SJCRH30 (cell line): ENCODE measurements at regions not wholly inside any gene's neighbourhood (a gene's known extent, or its start where the extent isn't known, plus 50 kb on each side); places are given as distances from the start of the nearest gene placed in this dataset.
A peak's percentile ranks its signal among the peaks of the same experiment; 100 is the strongest.

Experiments used
- DNase-seq, 2 experiments: peaks; one replicate each; pipeline ENCODE4 v3.0.0-alpha.2; 2015 to 2020
- H3K27ac ChIP-seq: fragments of 250-450 bp; sonication (Bioruptor Pico); 2 replicates; pipeline ENCODE4 v1.5.1; 2020; ENCODE audit warnings: mild to moderate bottlenecking, moderate library complexity
- H3K27me3 ChIP-seq: fragments of 250-450 bp; sonication (Bioruptor Pico); 2 replicates; pipeline ENCODE4 v1.5.1; 2020; ENCODE audit warnings: mild to moderate bottlenecking, moderate library complexity
- H3K36me3 ChIP-seq: fragments of 250-450 bp; sonication (Bioruptor Pico); 2 replicates; pipeline ENCODE4 v1.5.1; 2020; ENCODE audit warnings: mild to moderate bottlenecking, moderate library complexity
- H3K4me1 ChIP-seq: fragments of 250-450 bp; sonication (Bioruptor Pico); 2 replicates; pipeline ENCODE4 v1.5.1; 2020; ENCODE audit warnings: mild to moderate bottlenecking, moderate library complexity
- H3K4me3 ChIP-seq: fragments of 250-450 bp; sonication (Bioruptor Pico); 2 replicates; pipeline ENCODE4 v1.5.1; 2020; ENCODE audit warnings: mild to moderate bottlenecking, moderate library complexity
- H3K9me3 ChIP-seq: fragments of 250-450 bp; sonication (Bioruptor Pico); replicated peaks from 2 replicates; pipeline ENCODE4 v1.5.1; 2020; ENCODE audit warnings: mild to moderate bottlenecking, moderate library complexity

DNA sequence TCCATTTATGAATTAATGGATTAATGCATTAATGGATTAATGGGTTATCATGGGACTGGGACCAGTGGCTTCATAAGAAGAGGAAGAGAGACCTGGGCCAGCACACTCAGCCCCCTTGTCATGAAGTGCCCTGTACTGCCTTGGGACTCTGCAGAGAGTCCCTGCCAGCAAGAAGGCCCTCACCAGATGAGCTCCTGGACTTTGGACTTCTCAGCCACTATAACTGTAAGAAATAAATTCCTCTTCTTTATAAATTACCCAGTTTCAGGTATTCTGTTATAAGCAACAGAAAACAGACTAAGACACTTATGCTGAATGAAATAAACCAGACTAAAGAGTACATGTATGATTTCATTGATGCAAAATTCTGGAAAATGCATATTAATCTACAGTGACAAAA, 119.4 kb upstream of the MSX1 start:
- H3K27ac ChIP-seq, result no peak overlapping the region
- no peaks in the 10 kb centered on the region for H3K4me1 ChIP-seq
- H3K27me3 ChIP-seq, result no peaks in the 10 kb centered on the region
- DNase-seq, result no peak
- no peaks in the 10 kb centered on the region for H3K9me3 ChIP-seq
- H3K4me3 ChIP-seq, result no peak overlapping the region
- H3K36me3 ChIP-seq, result no peaks in the 10 kb centered on the region

DNA sequence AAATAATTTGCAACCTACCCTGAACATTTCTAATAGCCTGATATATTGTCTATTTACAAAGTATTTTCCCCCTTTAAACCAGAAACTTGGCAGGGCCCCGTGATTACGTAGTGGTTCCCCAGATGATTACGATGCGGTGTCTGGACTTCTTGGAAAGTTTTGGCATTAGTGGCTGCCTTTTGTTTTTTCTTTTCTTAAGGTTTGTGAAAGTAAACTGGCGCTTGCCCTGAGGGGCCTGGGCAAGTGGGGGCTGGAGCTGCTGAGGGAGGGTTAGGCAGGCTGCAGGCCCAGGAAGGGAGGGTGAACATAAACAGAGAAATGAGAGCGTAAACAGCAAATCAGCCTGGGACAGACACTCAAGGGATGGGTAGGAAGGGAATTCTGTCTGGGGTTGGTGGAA, 123.6 kb upstream of the MSX1 start:
- Histone ChIP-seq H3K4me1 (peaks cover 2% of the 10 kb centered on the region; the same call in 1 of the 2 replicates), H3K4me3 (no peak overlapping the region), H3K27ac (no peak overlapping the region), H3K27me3 (no peaks in the 10 kb centered on the region), H3K36me3 (no peaks in the 10 kb centered on the region), H3K9me3 (no peaks in the 10 kb centered on the region)
- no peak for DNase-seq

- Histone ChIP-seq H3K27ac (no peak overlapping the region), H3K9me3 (0 out of 2 replicates have a peak, but pooled peaks cover 3% of the 10 kb centered on the region), H3K27me3 (no peaks in the 10 kb centered on the region), H3K4me3 (no peak overlapping the region), H3K36me3 (no peaks in the 10 kb centered on the region), H3K4me1 (peaks cover 2% of the 10 kb centered on the region; the same call in 1 of the 2 replicates)
- DNase-seq, result no peak
Observed at GRCh38 chr4:4735136-4735750, 124.2 kb upstream of the MSX1 start.

- Histone ChIP-seq H3K9me3 (0 out of 2 replicates have a peak, but pooled peaks cover 3% of the 10 kb centered on the region), H3K27me3 (no peaks in the 10 kb centered on the region), H3K36me3 (no peaks in the 10 kb centered on the region), H3K4me1 (peaks cover 2% of the 10 kb centered on the region; the same call in 1 of the 2 replicates), H3K27ac (no peak overlapping the region), H3K4me3 (no peak overlapping the region)
- peak in 1 of 2 experiments; percentile 19 for DNase-seq
Observed at GRCh38 chr4:4734425-4734824, 125.0 kb upstream of the MSX1 start.

- H3K27me3 ChIP-seq, result no peaks in the 10 kb centered on the region
- no peak overlapping the region for H3K4me3 ChIP-seq
- no peak for DNase-seq
Observed at GRCh38 chr4:4733663-4734062, 125.8 kb upstream of the MSX1 start.

GRCh38 chr4:4730249-4730648, 129.2 kb upstream of the MSX1 start:
- no peak for DNase-seq
- Histone ChIP-seq H3K36me3 (no peaks in the 10 kb centered on the region), H3K27me3 (no peaks in the 10 kb centered on the region), H3K4me1 (peaks cover 2% of the 10 kb centered on the region; the same call in 1 of the 2 replicates), H3K4me3 (no peak overlapping the region), H3K9me3 (peaks cover 3% of the 10 kb centered on the region; the same call in 1 of the 2 replicates), H3K27ac (no peak overlapping the region)

More at GRCh38 chr4:4733663-4734062, 125.8 kb upstream of the MSX1 start:
- Histone ChIP-seq H3K4me1 (peaks cover 2% of the 10 kb centered on the region; the same call in 1 of the 2 replicates), H3K9me3 (0 out of 2 replicates have a peak, but pooled peaks cover 3% of the 10 kb centered on the region), H3K36me3 (no peaks in the 10 kb centered on the region), H3K27ac (no peak overlapping the region)

GRCh38 chr4:4729206-4729605, 130.3 kb upstream of the MSX1 start:
- no peaks in the 10 kb centered on the region for H3K36me3 ChIP-seq
- no peak for DNase-seq
- no peak overlapping the region for H3K27ac ChIP-seq
- H3K4me3 ChIP-seq, result no peak overlapping the region
- H3K27me3 ChIP-seq, result no peaks in the 10 kb centered on the region
- H3K4me1 ChIP-seq, result no peaks in the 10 kb centered on the region
- H3K9me3 ChIP-seq, result peaks cover 7% of the 10 kb centered on the region; the same call in 1 of the 2 replicates

- no peaks in the 10 kb centered on the region for H3K4me1 ChIP-seq
- peaks cover 7% of the 10 kb centered on the region; the same call in 1 of the 2 replicates for H3K9me3 ChIP-seq
- no peaks in the 10 kb centered on the region for H3K36me3 ChIP-seq
- no peak overlapping the region for H3K27ac ChIP-seq
- DNase-seq, result no peak
- H3K4me3 ChIP-seq, result no peak overlapping the region
- no peaks in the 10 kb centered on the region for H3K27me3 ChIP-seq
Observed at GRCh38 chr4:4727536-4727935, 131.9 kb upstream of the MSX1 start.

- H3K27ac ChIP-seq, result no peak overlapping the region
- H3K4me3 ChIP-seq, result no peak overlapping the region
- H3K27me3 ChIP-seq, result no peaks in the 10 kb centered on the region
- peaks cover 7% of the 10 kb centered on the region; the same call in 1 of the 2 replicates for H3K9me3 ChIP-seq
- H3K36me3 ChIP-seq, result no peaks in the 10 kb centered on the region
- no peaks in the 10 kb centered on the region for H3K4me1 ChIP-seq
- DNase-seq, result peak in 1 of 2 experiments; percentile 20
Observed at GRCh38 chr4:4726051-4726450, 133.4 kb upstream of the MSX1 start.

GRCh38 chr4:4724321-4724720, 135.1 kb upstream of the MSX1 start:
- H3K9me3 ChIP-seq, result peaks cover 4% of the 10 kb centered on the region; the same call in 1 of the 2 replicates
- no peak overlapping the region for H3K27ac ChIP-seq
- no peaks in the 10 kb centered on the region for H3K36me3 ChIP-seq
- H3K4me3 ChIP-seq, result no peak overlapping the region
- H3K4me1 ChIP-seq, result no peaks in the 10 kb centered on the region
- no peak for DNase-seq
- H3K27me3 ChIP-seq, result no peaks in the 10 kb centered on the region

GRCh38 chr4:4721636-4722035, 137.8 kb upstream of the MSX1 start:
- no peaks in the 10 kb centered on the region for H3K27me3 ChIP-seq
- H3K4me3 ChIP-seq, result no peak overlapping the region
- no peak for DNase-seq

GRCh38 chr4:4720646-4721045, 138.8 kb upstream of the MSX1 start:
- H3K4me1 ChIP-seq, result no peaks in the 10 kb centered on the region
- H3K36me3 ChIP-seq, result no peaks in the 10 kb centered on the region
- no peak overlapping the region for H3K4me3 ChIP-seq
- H3K27ac ChIP-seq, result no peak overlapping the region
- 0 out of 2 replicates have a peak, but pooled peaks cover 4% of the 10 kb centered on the region for H3K9me3 ChIP-seq
- DNase-seq, result no peak
- H3K27me3 ChIP-seq, result no peaks in the 10 kb centered on the region

More at GRCh38 chr4:4721636-4722035, 137.8 kb upstream of the MSX1 start:
- Histone ChIP-seq H3K4me1 (no peaks in the 10 kb centered on the region), H3K9me3 (peaks cover 4% of the 10 kb centered on the region; the same call in 1 of the 2 replicates), H3K36me3 (no peaks in the 10 kb centered on the region), H3K27ac (no peak overlapping the region)

- Histone ChIP-seq H3K36me3 (no peaks in the 10 kb centered on the region), H3K4me3 (no peak overlapping the region), H3K4me1 (no peaks in the 10 kb centered on the region), H3K27ac (no peak overlapping the region), H3K9me3 (no peaks in the 10 kb centered on the region), H3K27me3 (no peaks in the 10 kb centered on the region)
- peak in 1 of 2 experiments; percentile 11 for DNase-seq
Observed at GRCh38 chr4:4719436-4719835, 140.0 kb upstream of the MSX1 start.

GRCh38 chr4:4717692-4718091, 141.8 kb upstream of the MSX1 start:
- Histone ChIP-seq H3K27me3 (no peaks in the 10 kb centered on the region), H3K4me3 (no peak overlapping the region), H3K9me3 (no peaks in the 10 kb centered on the region), H3K4me1 (no peaks in the 10 kb centered on the region), H3K27ac (no peak overlapping the region), H3K36me3 (no peaks in the 10 kb centered on the region)
- DNase-seq, result no peak

DNA sequence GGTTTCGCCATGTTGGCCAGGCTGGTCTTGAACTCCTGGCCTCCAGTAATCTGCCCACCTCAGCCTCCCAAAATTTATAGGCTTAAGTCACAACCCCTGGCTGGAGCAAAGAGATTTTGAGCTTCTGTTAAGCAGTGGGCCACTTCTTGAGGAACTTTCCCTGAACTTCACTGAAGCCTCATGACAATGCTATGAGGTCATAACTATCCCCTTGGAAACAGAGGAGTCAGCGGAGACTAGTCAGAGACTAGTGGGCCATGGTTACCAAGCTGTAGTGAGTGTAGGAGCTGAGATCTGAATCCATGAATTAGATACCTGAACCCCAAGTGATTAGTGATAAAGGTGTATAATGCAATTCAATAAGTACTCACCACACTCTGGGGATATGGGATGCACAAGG, 145.1 kb upstream of the MSX1 start:
- no peaks in the 10 kb centered on the region for H3K27me3 ChIP-seq
- no peak for DNase-seq
- H3K4me1 ChIP-seq, result no peaks in the 10 kb centered on the region
- H3K27ac ChIP-seq, result no peak overlapping the region
- H3K4me3 ChIP-seq, result no peak overlapping the region
- no peaks in the 10 kb centered on the region for H3K9me3 ChIP-seq
- H3K36me3 ChIP-seq, result no peaks in the 10 kb centered on the region
